Neural cell (in vitro differentiated cells): ENCODE measurements at regions not wholly inside any gene's neighbourhood (a gene's known extent, or its start where the extent isn't known, plus 50 kb on each side); places are given as distances from the start of the nearest gene placed in this dataset.

ENCODE experiments used
- H2AFZ ChIP-seq: fragments of 200-600, 300-800 bp; sonication (generic), shearing (Covaris generic); 2 replicates; pipeline ENCODE4 v1.6.0; 2014; ENCODE audit warnings: low read depth, mild to moderate bottlenecking, antibody characterized with exemption, low read length, moderate library complexity
- H3F3A ChIP-seq: fragments of 200-600 bp; shearing (Covaris generic); 2 replicates; pipeline ENCODE4 v1.6.1; 2016; ENCODE audit warnings: mild to moderate bottlenecking, moderate library complexity, mixed read lengths, antibody characterized with exemption, low read length; ENCODE audit not compliant: insufficient read depth, poor library complexity, severe bottlenecking
- H3K27ac ChIP-seq: fragments of 200-600, 300-800 bp; sonication (generic), shearing (Covaris generic); 2 replicates; pipeline ENCODE4 v1.5.1; 2014; ENCODE audit warnings: mild to moderate bottlenecking, low read length, moderate library complexity
- H3K27me3 ChIP-seq: fragments of 300-800, 200-600 bp; sonication (generic), shearing (Covaris generic); 2 replicates; pipeline ENCODE4 v1.6.0; 2014; ENCODE audit warnings: mild to moderate bottlenecking, low read depth, low read length, moderate library complexity; ENCODE audit not compliant: insufficient read depth
- H3K36me3 ChIP-seq: fragments of 300-800, 200-600 bp; sonication (generic), shearing (Covaris generic); 2 replicates; pipeline ENCODE4 v1.5.1; 2014; ENCODE audit warnings: mild to moderate bottlenecking, antibody characterized with exemption, low read length, moderate library complexity; ENCODE audit not compliant: insufficient read depth
- H3K4me2 ChIP-seq: fragments of 300-800, 200-600 bp; sonication (generic), shearing (Covaris generic); 2 replicates; pipeline ENCODE4 v1.6.0; 2014; ENCODE audit warnings: mild to moderate bottlenecking, low read length
- H3K4me3 ChIP-seq: fragments of 300-800, 200-600 bp; sonication (generic), shearing (Covaris generic); 2 replicates; pipeline ENCODE4 v1.5.1; 2014; ENCODE audit warnings: mild to moderate bottlenecking, low read length, moderate library complexity
- H3K79me2 ChIP-seq: fragments of 200-600 bp; shearing (Covaris generic); replicated peaks from 2 replicates; pipeline ENCODE4 v1.6.0; 2014; ENCODE audit warnings: mild to moderate bottlenecking, low read length, moderate library complexity; ENCODE audit not compliant: insufficient read depth
- H3K9ac ChIP-seq: fragments of 300-800, 200-600 bp; sonication (generic), shearing (Covaris generic); 2 replicates; pipeline ENCODE4 v1.6.1; 2016; ENCODE audit warnings: mild to moderate bottlenecking, low read length, mixed read lengths
- H3K9me2 ChIP-seq: fragments of 200-600 bp; shearing (Covaris generic); 2 replicates; pipeline ENCODE4 v1.6.1; 2016; ENCODE audit warnings: mild to moderate bottlenecking, low read length, mixed read lengths; ENCODE audit not compliant: insufficient read depth
- H3K9me3 ChIP-seq: fragments of 200-600, 300-800 bp; sonication (generic), shearing (Covaris generic); 2 replicates; pipeline ENCODE4 v1.6.1; 2016; ENCODE audit warnings: mild to moderate bottlenecking, mixed run types, low read length, moderate library complexity, mixed read lengths
- H4K20me1 ChIP-seq: fragments of 200-600 bp; shearing (Covaris generic); 2 replicates; pipeline ENCODE4 v1.6.1; 2016; ENCODE audit warnings: mild to moderate bottlenecking, mixed run types; ENCODE audit not compliant: insufficient read depth
- CTCF ChIP-seq: fragments of 450-650 bp; IDR thresholded peaks from 2 replicates; pipeline ENCODE4 v1.5.1; 2014; ENCODE audit warnings: antibody characterized with exemption, mild to moderate bottlenecking, moderate library complexity; ENCODE audit not compliant: poor library complexity, severe bottlenecking
- EP300 ChIP-seq: fragments of 450-650 bp; conservative IDR thresholded peaks from 2 replicates; pipeline ENCODE4 v1.6.1; 2014; ENCODE audit warnings: antibody characterized with exemption, mild to moderate bottlenecking, moderate library complexity; ENCODE audit not compliant: poor library complexity, severe bottlenecking
- EZH2 ChIP-seq: fragments of 200-600, 300-800 bp; shearing (Covaris generic), sonication (generic); IDR thresholded peaks from 2 replicates; pipeline ENCODE4 v1.6.1; 2014; ENCODE audit warnings: antibody characterized with exemption, low read length, borderline replicate concordance, mild to moderate bottlenecking; ENCODE audit not compliant: insufficient read depth, poor library complexity, severe bottlenecking
- MXI1 ChIP-seq: fragments of 450-650 bp; conservative IDR thresholded peaks from 2 replicates; pipeline ENCODE4 v1.6.1; 2014; ENCODE audit warnings: antibody characterized with exemption, mild to moderate bottlenecking; ENCODE audit not compliant: poor library complexity, severe bottlenecking
- POLR2AphosphoS5 ChIP-seq: IDR thresholded peaks from 2 replicates; pipeline ENCODE4 v1.6.1; 2012
- RAD21 ChIP-seq: fragments of 450-650 bp; conservative IDR thresholded peaks from 2 replicates; pipeline ENCODE4 v1.6.1; 2014; ENCODE audit warnings: antibody characterized with exemption, mild to moderate bottlenecking, moderate library complexity
- REST ChIP-seq: IDR thresholded peaks from 2 replicates; pipeline ENCODE4 v1.6.1; 2012; ENCODE audit warnings: borderline replicate concordance
- SMC3 ChIP-seq: fragments of 450-650 bp; conservative IDR thresholded peaks from 2 replicates; pipeline ENCODE4 v1.6.1; 2014; ENCODE audit warnings: antibody characterized with exemption, mild to moderate bottlenecking, moderate library complexity; ENCODE audit not compliant: poor library complexity
- TAF1 ChIP-seq: IDR thresholded peaks from 2 replicates; pipeline ENCODE4 v1.6.1; 2012; ENCODE audit warnings: low read depth

GRCh38 chr16:86002178-86002900 lies 103.4 kb downstream of the IRF8 start:
- no peaks in the 10 kb centered on the region for H4K20me1 ChIP-seq
- H2AFZ ChIP-seq = no peak overlapping the region
- no peak overlapping the region for H3K9ac ChIP-seq
- no peaks in the 10 kb centered on the region for H3K36me3 ChIP-seq
- TF ChIP-seq RAD21 (no peak), EP300 (no peak), SMC3 (no peak), REST (no peak), EZH2 (no peak), TAF1 (no peak), CTCF (no peak), POLR2AphosphoS5 (no peak), MXI1 (no peak)
- no peak overlapping the region for H3K4me3 ChIP-seq
- H3F3A ChIP-seq = no peaks in the 10 kb centered on the region
- no peak overlapping the region for H3K27ac ChIP-seq
- no peak overlapping the region for H3K4me2 ChIP-seq
- no peaks in the 10 kb centered on the region for H3K9me2 ChIP-seq
- H3K9me3 ChIP-seq = no peaks in the 10 kb centered on the region
- no peaks in the 10 kb centered on the region for H3K79me2 ChIP-seq
- H3K27me3 ChIP-seq = no peaks in the 10 kb centered on the region

- no peaks in the 10 kb centered on the region for H4K20me1 ChIP-seq
- H3K4me3 ChIP-seq = no peak overlapping the region
Measured at GRCh38 chr16:86007524-86007923, 108.6 kb downstream of the IRF8 start.

More at GRCh38 chr16:86007524-86007923, 108.6 kb downstream of the IRF8 start:
- Histone ChIP-seq H3K9me2 (no peaks in the 10 kb centered on the region), H3K4me2 (no peak overlapping the region), H3F3A (no peaks in the 10 kb centered on the region), H2AFZ (no peak overlapping the region), H3K36me3 (no peaks in the 10 kb centered on the region), H3K9me3 (no peaks in the 10 kb centered on the region), H3K9ac (no peak overlapping the region), H3K27me3 (no peaks in the 10 kb centered on the region), H3K79me2 (no peaks in the 10 kb centered on the region), H3K27ac (no peak overlapping the region)
- TF ChIP-seq REST (no peak), SMC3 (no peak), MXI1 (no peak), EP300 (no peak), POLR2AphosphoS5 (no peak)
